NCI-H526 treated with DMSO at 0.1 percent for 48 hours (cell line): ENCODE measurements at regions not wholly inside any gene's neighbourhood (a gene's known extent, or its start where the extent isn't known, plus 50 kb on each side); places are given as distances from the start of the nearest gene placed in this dataset.

Source experiments
- DNase-seq: peaks from one replicate; lab custom pipeline; 2025; lab: John Stamatoyannopoulos, UW

GRCh38 chr13:33751151-33751550 is 66.8 kb upstream of the RFC3 start:
- no peak for DNase-seq

GRCh38 chr13:33752094-33752493 is 65.9 kb upstream of the RFC3 start:
- no peak for DNase-seq

- DNase-seq, result no peak
Observed at GRCh38 chr13:33752597-33752996, 65.4 kb upstream of the RFC3 start.

- DNase-seq, result no peak
Observed at GRCh38 chr13:33756929-33757328, 61.0 kb upstream of the RFC3 start.

GRCh38 chr13:33757713-33758112 is 60.2 kb upstream of the RFC3 start:
- no peak for DNase-seq

- DNase-seq, result no peak
Observed at GRCh38 chr13:33758113-33758512, 59.8 kb upstream of the RFC3 start.

GRCh38 chr13:33761740-33762139 is 56.2 kb upstream of the RFC3 start:
- peak; percentile 99 for DNase-seq

- no peak for DNase-seq
Observed at GRCh38 chr13:33763021-33763420, 54.9 kb upstream of the RFC3 start.

GRCh38 chr13:33764716-33765115 is 53.2 kb upstream of the RFC3 start:
- no peak for DNase-seq

- no peak for DNase-seq
Observed at GRCh38 chr13:33766329-33767123, 51.4 kb upstream of the RFC3 start.

- no peak for DNase-seq
Observed at GRCh38 chr13:33767140-33767539, 50.8 kb upstream of the RFC3 start.
